Mammary epithelial cell (primary cell): ENCODE measurements at regions not wholly inside any gene's neighbourhood (a gene's known extent, or its start where the extent isn't known, plus 50 kb on each side); places are given as distances from the start of the nearest gene placed in this dataset.

ENCODE experiments used
- EZH2 ChIP-seq: IDR thresholded peaks from 2 replicates; pipeline ENCODE4 v1.6.1; 2012; ENCODE audit warnings: low read length, inconsistent platforms, borderline replicate concordance
- TF ChIP-seq, protein P1 (sequence below), 2 donors: IDR thresholded peaks in 1 of 2; conservative IDR thresholded peaks in 1 of 2; 2 replicates each; pipeline ENCODE4 v1.5.1; 2011 to 2012; ENCODE audit warnings: inconsistent platforms in 2 of 2, low read length in 2 of 2, mild to moderate bottlenecking in 2 of 2, control low read depth in 1 of 2, low read depth in 1 of 2; ENCODE audit not compliant: insufficient read depth in 1 of 2; ENCODE audit errors: extremely low read depth in 1 of 2

DNA sequence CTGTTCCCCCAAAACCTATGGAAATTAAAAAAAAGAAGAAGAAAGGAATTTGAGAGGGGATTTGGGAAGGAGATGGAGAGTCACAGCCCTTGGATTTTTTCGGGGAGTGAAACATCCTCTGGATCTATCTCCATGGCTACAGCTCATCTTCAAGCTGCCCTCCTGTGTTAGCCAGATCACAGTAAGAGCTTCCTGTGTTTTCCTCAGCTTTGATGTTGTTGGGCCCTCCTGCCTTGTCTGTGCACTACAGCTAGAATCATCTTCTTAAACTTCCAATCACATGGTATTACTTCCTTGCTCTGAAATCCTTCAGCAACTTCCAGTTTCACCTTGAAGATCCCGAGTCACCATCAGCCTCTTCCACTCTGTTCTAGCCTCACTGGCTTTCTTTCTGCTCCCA is 207.8 kb upstream of the ZFP64 start:
- TF ChIP-seq, protein P1, sequence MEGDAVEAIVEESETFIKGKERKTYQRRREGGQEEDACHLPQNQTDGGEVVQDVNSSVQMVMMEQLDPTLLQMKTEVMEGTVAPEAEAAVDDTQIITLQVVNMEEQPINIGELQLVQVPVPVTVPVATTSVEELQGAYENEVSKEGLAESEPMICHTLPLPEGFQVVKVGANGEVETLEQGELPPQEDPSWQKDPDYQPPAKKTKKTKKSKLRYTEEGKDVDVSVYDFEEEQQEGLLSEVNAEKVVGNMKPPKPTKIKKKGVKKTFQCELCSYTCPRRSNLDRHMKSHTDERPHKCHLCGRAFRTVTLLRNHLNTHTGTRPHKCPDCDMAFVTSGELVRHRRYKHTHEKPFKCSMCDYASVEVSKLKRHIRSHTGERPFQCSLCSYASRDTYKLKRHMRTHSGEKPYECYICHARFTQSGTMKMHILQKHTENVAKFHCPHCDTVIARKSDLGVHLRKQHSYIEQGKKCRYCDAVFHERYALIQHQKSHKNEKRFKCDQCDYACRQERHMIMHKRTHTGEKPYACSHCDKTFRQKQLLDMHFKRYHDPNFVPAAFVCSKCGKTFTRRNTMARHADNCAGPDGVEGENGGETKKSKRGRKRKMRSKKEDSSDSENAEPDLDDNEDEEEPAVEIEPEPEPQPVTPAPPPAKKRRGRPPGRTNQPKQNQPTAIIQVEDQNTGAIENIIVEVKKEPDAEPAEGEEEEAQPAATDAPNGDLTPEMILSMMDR (conservative IDR thresholded peaks at IDR 0.05 in 1 of 2, IDR thresholded peaks at IDR 0.05 in 1 of 2; ENCODE audit: extremely low read depth in 1 of 2, insufficient read depth in 1 of 2, low read depth in 1 of 2, low read length in 2 of 2), result no peak
- TF ChIP-seq EZH2, result no peak
